WTC11 (cell line): ENCODE measurements at regions not wholly inside any gene's neighbourhood (a gene's known extent, or its start where the extent isn't known, plus 50 kb on each side); places are given as distances from the start of the nearest gene placed in this dataset.

ENCODE experiments used
- ATAC-seq: fragments of 200-7000 bp; cut with Tn5 transposase; 2 replicates; pipeline ENCODE4 v1.10.0; 2021; ENCODE audit warnings: mild to moderate bottlenecking, moderate library complexity
- CTCF ChIA-PET: fragments of 300-600 bp; sonication (Branson Sonifier 250); formaldehyde crosslinking; loops from one replicate; lab custom pipeline; 2021; ENCODE audit warnings: antibody characterized with exemption; lab: Charles Lee
- POLR2A ChIA-PET: fragments of 350-600 bp; sonication (Branson Sonifier 250); formaldehyde crosslinking; loops from one replicate; lab custom pipeline; 2021; ENCODE audit warnings: antibody characterized with exemption; lab: Charles Lee
- DNase-seq: peaks from one replicate; pipeline ENCODE4 v3.0.0; 2021; ENCODE audit warnings: low spot score
- H3K27ac Mint-ChIP-seq: 2 replicates; pipeline ENCODE4 v1.8.0; 2021; ENCODE audit warnings: mixed read lengths
- H3K27me3 Mint-ChIP-seq: 2 replicates; pipeline ENCODE4 v1.8.0; 2021; ENCODE audit warnings: low read depth, mild to moderate bottlenecking, moderate library complexity, mixed read lengths
- H3K36me3 Mint-ChIP-seq: 2 replicates; pipeline ENCODE4 v1.8.0; 2021; ENCODE audit warnings: mixed read lengths
- H3K4me1 Mint-ChIP-seq: 2 replicates; pipeline ENCODE4 v1.8.0; 2022; ENCODE audit warnings: mixed read lengths
- H3K4me3 Mint-ChIP-seq: 2 replicates; pipeline ENCODE4 v1.8.0; 2021; ENCODE audit warnings: mild to moderate bottlenecking, moderate library complexity, mixed read lengths
- H3K9me3 Mint-ChIP-seq: 2 replicates; pipeline ENCODE4 v1.8.0; 2021; ENCODE audit warnings: mixed read lengths
- ARID4B ChIP-seq: sonication (generic); formaldehyde crosslinking; IDR thresholded peaks from 2 replicates; pipeline ENCODE4 v1.8.0; 2023; ENCODE audit warnings: missing genetic modification reagents, mild to moderate bottlenecking, borderline replicate concordance
- ATF2 ChIP-seq: sonication (generic); formaldehyde crosslinking; IDR thresholded peaks from 2 replicates; pipeline ENCODE4 v1.8.1; 2022; ENCODE audit warnings: low read depth, missing genetic modification reagents, borderline replicate concordance
- ATF6 ChIP-seq: sonication (generic); formaldehyde crosslinking; IDR thresholded peaks from 2 replicates; pipeline ENCODE4 v1.8.1; 2023; ENCODE audit warnings: mild to moderate bottlenecking, missing genetic modification reagents
- CBFB ChIP-seq: sonication (generic); formaldehyde crosslinking; IDR thresholded peaks from 2 replicates; pipeline ENCODE4 v1.8.1; 2022; ENCODE audit warnings: mild to moderate bottlenecking, low read depth, missing genetic modification reagents
- CREM ChIP-seq: sonication (generic); formaldehyde crosslinking; IDR thresholded peaks from 2 replicates; pipeline ENCODE4 v1.8.1; 2022; ENCODE audit warnings: mild to moderate bottlenecking, missing genetic modification reagents, moderate library complexity
- E2F1 ChIP-seq: sonication (generic); formaldehyde crosslinking; IDR thresholded peaks from 2 replicates; pipeline ENCODE4 v1.8.0; 2022; ENCODE audit warnings: mild to moderate bottlenecking, missing genetic modification reagents
- EMX1 ChIP-seq: fragments of 250-450 bp; sonication (Bioruptor Pico); IDR thresholded peaks from 2 replicates; pipeline ENCODE4 v1.8.0; 2021; ENCODE audit warnings: mild to moderate bottlenecking
- ETV6 ChIP-seq: sonication (generic); formaldehyde crosslinking; IDR thresholded peaks from 2 replicates; pipeline ENCODE4 v1.8.1; 2022; ENCODE audit warnings: mild to moderate bottlenecking, missing genetic modification reagents
- FOXP1 ChIP-seq: sonication (generic); formaldehyde crosslinking; IDR thresholded peaks from 2 replicates; pipeline ENCODE4 v1.8.0; 2022; ENCODE audit warnings: missing genetic modification reagents, mild to moderate bottlenecking, moderate library complexity, borderline replicate concordance
- HMGA2 ChIP-seq: fragments of 250-450 bp; sonication (Bioruptor Pico); IDR thresholded peaks from 2 replicates; pipeline ENCODE4 v1.4.0; 2021; ENCODE audit warnings: mild to moderate bottlenecking, moderate library complexity
- JAZF1 ChIP-seq: fragments of 250-450 bp; sonication (Bioruptor Pico); IDR thresholded peaks from 2 replicates; pipeline ENCODE4 v1.9.0; 2021; ENCODE audit warnings: moderate library complexity, mild to moderate bottlenecking, inconsistent platforms
- NFATC4 ChIP-seq: fragments of 250-450 bp; sonication (Bioruptor Pico); IDR thresholded peaks from 2 replicates; pipeline ENCODE4 v1.9.0; 2021; ENCODE audit warnings: mild to moderate bottlenecking
- NFE2L1 ChIP-seq: sonication (generic); formaldehyde crosslinking; IDR thresholded peaks from 2 replicates; pipeline ENCODE4 v1.8.1; 2023; ENCODE audit warnings: missing genetic modification reagents
- PRRX2 ChIP-seq: fragments of 250-450 bp; sonication (Bioruptor Pico); IDR thresholded peaks from 2 replicates; pipeline ENCODE4 v1.8.0; 2021; ENCODE audit warnings: mild to moderate bottlenecking
- SOX15 ChIP-seq: fragments of 250-450 bp; sonication (Bioruptor Pico); IDR thresholded peaks from 2 replicates; pipeline ENCODE4 v1.9.0; 2021; ENCODE audit warnings: mild to moderate bottlenecking
- SP1 ChIP-seq: sonication (generic); formaldehyde crosslinking; conservative IDR thresholded peaks from 2 replicates; pipeline ENCODE4 v1.8.1; 2022; ENCODE audit warnings: missing genetic modification reagents
- USF1 ChIP-seq: sonication (generic); formaldehyde crosslinking; IDR thresholded peaks from 2 replicates; pipeline ENCODE4 v1.8.0; 2022; ENCODE audit warnings: mild to moderate bottlenecking, missing genetic modification reagents
- ZNF121 ChIP-seq: sonication (generic); formaldehyde crosslinking; IDR thresholded peaks from 2 replicates; pipeline ENCODE4 v1.8.0; 2023; ENCODE audit warnings: missing genetic modification reagents
- ZNF232 ChIP-seq: sonication (generic); formaldehyde crosslinking; IDR thresholded peaks from 2 replicates; pipeline ENCODE4 v1.8.0; 2022; ENCODE audit warnings: mild to moderate bottlenecking, missing genetic modification reagents
- ZNF396 ChIP-seq: fragments of 250-450 bp; sonication (Bioruptor Pico); IDR thresholded peaks from 2 replicates; pipeline ENCODE4 v1.8.0; 2021; ENCODE audit warnings: mild to moderate bottlenecking, moderate library complexity, borderline replicate concordance
- ZNF423 ChIP-seq: fragments of 250-450 bp; sonication (Bioruptor Pico); IDR thresholded peaks from 2 replicates; pipeline ENCODE4 v2.1.2; 2022; ENCODE audit warnings: mild to moderate bottlenecking, moderate library complexity
- TF ChIP-seq, protein P1 (sequence below): fragments of 200-600 bp; IDR thresholded peaks from 2 replicates; pipeline ENCODE4 v1.8.0; 2022; ENCODE audit warnings: antibody characterized with exemption
- TF ChIP-seq, protein P2 (sequence below): sonication (generic); formaldehyde crosslinking; IDR thresholded peaks from 2 replicates; pipeline ENCODE4 v1.8.1; 2023; ENCODE audit warnings: mild to moderate bottlenecking, missing genetic modification reagents

GRCh38 chr7:41820111-41820671, 117.3 kb upstream of the INHBA start:
- H3K27ac Mint-ChIP-seq, result no peak overlapping the region
- H3K4me1 Mint-ChIP-seq, result peaks cover 18% of the 10 kb centered on the region
- DNase-seq (no peak), ATAC-seq (no peak)
- H3K4me3 Mint-ChIP-seq, result no peak overlapping the region
- H3K36me3 Mint-ChIP-seq, result no peaks in the 10 kb centered on the region
- POLR2A ChIA-PET, result no interaction called here
- H3K27me3 Mint-ChIP-seq, result no peaks in the 10 kb centered on the region; the same call in 1 of the 2 replicates
- TF ChIP-seq SP1 (CRISPR knock-in tag) (no peak), JAZF1 (no peak), PRRX2 (no peak), ZNF232 (CRISPR knock-in tag) (no peak), FOXP1 (CRISPR knock-in tag) (no peak), ZNF121 (CRISPR knock-in tag) (no peak), E2F1 (CRISPR knock-in tag) (no peak), ATF2 (no peak), NFATC4 (CRISPR knock-in tag) (no peak), SOX15 (CRISPR knock-in tag) (no peak), ZNF396 (CRISPR knock-in tag) (no peak), USF1 (no peak)
- TF ChIP-seq, protein P1, sequence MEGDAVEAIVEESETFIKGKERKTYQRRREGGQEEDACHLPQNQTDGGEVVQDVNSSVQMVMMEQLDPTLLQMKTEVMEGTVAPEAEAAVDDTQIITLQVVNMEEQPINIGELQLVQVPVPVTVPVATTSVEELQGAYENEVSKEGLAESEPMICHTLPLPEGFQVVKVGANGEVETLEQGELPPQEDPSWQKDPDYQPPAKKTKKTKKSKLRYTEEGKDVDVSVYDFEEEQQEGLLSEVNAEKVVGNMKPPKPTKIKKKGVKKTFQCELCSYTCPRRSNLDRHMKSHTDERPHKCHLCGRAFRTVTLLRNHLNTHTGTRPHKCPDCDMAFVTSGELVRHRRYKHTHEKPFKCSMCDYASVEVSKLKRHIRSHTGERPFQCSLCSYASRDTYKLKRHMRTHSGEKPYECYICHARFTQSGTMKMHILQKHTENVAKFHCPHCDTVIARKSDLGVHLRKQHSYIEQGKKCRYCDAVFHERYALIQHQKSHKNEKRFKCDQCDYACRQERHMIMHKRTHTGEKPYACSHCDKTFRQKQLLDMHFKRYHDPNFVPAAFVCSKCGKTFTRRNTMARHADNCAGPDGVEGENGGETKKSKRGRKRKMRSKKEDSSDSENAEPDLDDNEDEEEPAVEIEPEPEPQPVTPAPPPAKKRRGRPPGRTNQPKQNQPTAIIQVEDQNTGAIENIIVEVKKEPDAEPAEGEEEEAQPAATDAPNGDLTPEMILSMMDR, result no peak
- TF ChIP-seq, protein P2, sequence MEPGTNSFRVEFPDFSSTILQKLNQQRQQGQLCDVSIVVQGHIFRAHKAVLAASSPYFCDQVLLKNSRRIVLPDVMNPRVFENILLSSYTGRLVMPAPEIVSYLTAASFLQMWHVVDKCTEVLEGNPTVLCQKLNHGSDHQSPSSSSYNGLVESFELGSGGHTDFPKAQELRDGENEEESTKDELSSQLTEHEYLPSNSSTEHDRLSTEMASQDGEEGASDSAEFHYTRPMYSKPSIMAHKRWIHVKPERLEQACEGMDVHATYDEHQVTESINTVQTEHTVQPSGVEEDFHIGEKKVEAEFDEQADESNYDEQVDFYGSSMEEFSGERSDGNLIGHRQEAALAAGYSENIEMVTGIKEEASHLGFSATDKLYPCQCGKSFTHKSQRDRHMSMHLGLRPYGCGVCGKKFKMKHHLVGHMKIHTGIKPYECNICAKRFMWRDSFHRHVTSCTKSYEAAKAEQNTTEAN (CRISPR knock-in tag), result no peak
- CTCF ChIA-PET, result no interaction called here
- H3K9me3 Mint-ChIP-seq, result no peaks in the 10 kb centered on the region

DNA sequence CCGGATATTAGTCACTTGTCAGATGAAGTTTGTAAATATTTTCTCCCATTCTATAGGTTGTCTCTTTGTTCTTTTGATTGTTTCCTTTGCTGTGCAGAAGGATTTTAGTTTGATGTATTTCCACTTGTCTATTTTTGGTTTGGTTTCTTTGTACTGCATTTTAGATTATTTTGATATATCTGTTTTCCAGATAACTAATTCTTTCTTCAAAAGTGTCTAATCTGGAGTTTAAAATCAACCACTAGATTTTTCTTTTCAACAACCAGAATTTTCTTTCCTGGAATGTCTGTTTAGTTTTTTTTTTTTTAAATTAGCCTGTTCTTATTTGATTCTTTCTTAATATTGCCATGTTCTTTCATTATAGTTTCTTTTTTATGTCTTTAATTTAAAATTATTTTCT, 116.8 kb upstream of the INHBA start:
- DNase-seq (no peak), ATAC-seq (no peak)
- ChIA-PET POLR2A (no interaction called here), CTCF (no interaction called here)
- Mint-ChIP-seq H3K27me3 (no peaks in the 10 kb centered on the region; the same call in 1 of the 2 replicates), H3K9me3 (no peaks in the 10 kb centered on the region), H3K4me3 (no peak overlapping the region), H3K27ac (no peak overlapping the region), H3K36me3 (no peaks in the 10 kb centered on the region), H3K4me1 (peaks cover 23% of the 10 kb centered on the region)
- TF ChIP-seq ZNF423 (CRISPR knock-in tag) (no peak), ATF6 (no peak), CREM (no peak), NFE2L1 (CRISPR knock-in tag) (no peak), ARID4B (CRISPR knock-in tag) (no peak), HMGA2 (CRISPR knock-in tag) (no peak), ETV6 (no peak), CBFB (no peak), EMX1 (CRISPR knock-in tag) (no peak)
